CD1c-positive myeloid dendritic cell (primary cell): ENCODE measurements at regions not wholly inside any gene's neighbourhood (a gene's known extent, or its start where the extent isn't known, plus 50 kb on each side); places are given as distances from the start of the nearest gene placed in this dataset.
"Not testable (repeated sequence)": the region's sequence is repeated elsewhere in the genome, so short reads cannot be mapped to it uniquely, and the experiment has no call there.

Experiments
- DNase-seq: peaks from one replicate; pipeline ENCODE4 v3.0.0-alpha.2; 2016; ENCODE audit errors: extremely low spot score

GRCh38 chr2:82811946-82812345 is 1647.1 kb downstream of the SUCLG1 start:
- no peak for DNase-seq

- no peak for DNase-seq
Observed at GRCh38 chr2:82803307-82803706, 1655.8 kb downstream of the SUCLG1 start.

GRCh38 chr2:82797469-82797868 is 1661.6 kb downstream of the SUCLG1 start:
- DNase-seq = no peak

- no peak for DNase-seq
Observed at GRCh38 chr2:82796132-82796531, 1662.9 kb downstream of the SUCLG1 start.

GRCh38 chr2:82795446-82795845 is 1663.6 kb downstream of the SUCLG1 start:
- no peak for DNase-seq

GRCh38 chr2:82793711-82794435 is 1665.2 kb downstream of the SUCLG1 start:
- DNase-seq = no peak

- no peak for DNase-seq
Observed at GRCh38 chr2:82792316-82792715, 1666.8 kb downstream of the SUCLG1 start.

- DNase-seq = no peak
Observed at GRCh38 chr2:82790206-82791021, 1668.7 kb downstream of the SUCLG1 start.

GRCh38 chr2:82789851-82790205 is 1669.3 kb downstream of the SUCLG1 start:
- no peak for DNase-seq

GRCh38 chr2:82781176-82781915 is 1677.7 kb downstream of the SUCLG1 start:
- DNase-seq = no peak

GRCh38 chr2:82780050-82780449 is 1679.0 kb downstream of the SUCLG1 start:
- no peak for DNase-seq

- DNase-seq = no peak
Observed at GRCh38 chr2:82752396-82752795, 1706.7 kb downstream of the SUCLG1 start.

GRCh38 chr2:82748653-82749052 is 1710.4 kb downstream of the SUCLG1 start:
- DNase-seq = no peak

GRCh38 chr2:82740527-82740926 is 1718.6 kb downstream of the SUCLG1 start:
- no peak for DNase-seq

GRCh38 chr2:82737965-82738364 is 1721.1 kb downstream of the SUCLG1 start:
- DNase-seq = not testable (repeated sequence)

- DNase-seq = no peak
Observed at GRCh38 chr2:82735336-82735735, 1723.7 kb downstream of the SUCLG1 start.

GRCh38 chr2:82731824-82732223 is 1727.3 kb downstream of the SUCLG1 start:
- DNase-seq = no peak

- DNase-seq = no peak
Observed at GRCh38 chr2:82730811-82731210, 1728.3 kb downstream of the SUCLG1 start.

GRCh38 chr2:82728090-82728489 is 1731.0 kb downstream of the SUCLG1 start:
- DNase-seq = no peak

- no peak for DNase-seq
Observed at GRCh38 chr2:82708681-82709080, 1750.4 kb downstream of the SUCLG1 start.

- no peak for DNase-seq
Observed at GRCh38 chr2:82697231-82697630, 1761.8 kb downstream of the SUCLG1 start.

GRCh38 chr2:82694431-82694830 is 1764.6 kb downstream of the SUCLG1 start:
- DNase-seq = no peak
